SHP77 treated with DMSO at 0.1 percent for 48 hours (cell line): ENCODE measurements at regions not wholly inside any gene's neighbourhood (a gene's known extent, or its start where the extent isn't known, plus 50 kb on each side); places are given as distances from the start of the nearest gene placed in this dataset.

ENCODE experiments used
- DNase-seq: peaks from one replicate; lab custom pipeline; 2025; lab: John Stamatoyannopoulos, UW

DNA sequence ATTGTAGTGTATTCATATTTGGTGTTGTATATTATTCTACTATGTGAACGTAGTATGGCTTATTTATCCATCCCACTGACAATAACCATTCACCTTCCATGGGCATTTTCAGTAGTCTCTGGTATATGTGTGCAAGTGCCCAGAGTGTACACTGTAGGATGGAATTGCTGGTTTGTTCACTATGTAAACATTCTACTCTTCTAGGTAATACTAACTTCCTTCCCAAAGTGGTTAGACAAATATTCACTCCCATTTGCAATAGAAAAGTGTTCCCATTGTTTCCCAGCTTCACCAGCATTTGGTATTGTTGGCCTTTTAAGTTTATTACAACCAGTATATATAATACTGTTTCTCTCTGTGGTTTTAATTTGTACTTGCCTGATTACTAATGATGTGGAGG, 153.7 kb downstream of the C7orf25 start:
- DNase-seq, result no peak

DNA sequence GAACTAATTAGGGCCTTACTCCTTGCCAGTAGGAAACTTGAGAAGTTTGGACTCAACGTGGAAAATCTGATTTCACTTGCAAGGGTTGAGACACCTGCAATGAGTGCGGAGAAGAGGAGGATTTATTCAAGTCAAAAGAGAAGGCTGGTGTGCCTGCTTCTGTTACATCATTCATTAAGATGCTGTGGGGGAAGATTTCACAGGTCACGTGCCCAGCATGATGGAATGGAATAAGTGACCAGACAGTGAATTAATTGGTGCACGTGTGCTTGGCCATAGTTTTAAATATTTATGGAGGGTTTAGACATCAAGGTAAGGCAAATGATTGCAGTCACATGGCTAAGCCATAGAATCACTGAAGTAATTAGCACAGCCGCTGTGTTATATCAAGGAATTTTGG, 155.0 kb downstream of the C7orf25 start:
- DNase-seq, result no peak

DNA sequence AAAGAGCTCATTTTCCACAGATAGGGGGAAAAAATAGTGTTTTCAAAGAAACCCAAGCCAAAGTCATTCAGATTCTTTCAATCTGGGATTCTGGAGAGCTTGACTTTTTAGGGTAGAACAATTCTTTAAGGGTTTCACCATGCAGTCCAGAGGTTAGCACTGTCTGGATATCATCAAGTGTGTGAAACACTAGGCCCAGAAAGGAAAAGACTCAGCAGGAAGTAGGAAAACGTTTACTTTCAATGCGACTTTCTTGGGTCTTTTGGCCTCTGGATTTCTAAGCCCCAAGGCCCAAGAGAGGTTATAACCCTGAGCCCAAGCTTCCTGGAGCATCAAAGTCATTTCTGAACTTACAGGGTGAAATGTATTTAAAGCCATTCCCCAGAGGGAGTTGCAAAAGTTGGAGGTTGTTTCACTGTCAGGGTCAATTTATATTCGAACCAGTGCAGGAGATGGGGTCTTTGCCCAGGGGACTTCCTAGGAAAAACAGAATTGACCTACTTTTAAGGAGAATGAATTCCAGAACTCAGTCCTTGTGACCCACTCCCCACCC, 158.0 kb downstream of the C7orf25 start:
- no peak for DNase-seq

DNA sequence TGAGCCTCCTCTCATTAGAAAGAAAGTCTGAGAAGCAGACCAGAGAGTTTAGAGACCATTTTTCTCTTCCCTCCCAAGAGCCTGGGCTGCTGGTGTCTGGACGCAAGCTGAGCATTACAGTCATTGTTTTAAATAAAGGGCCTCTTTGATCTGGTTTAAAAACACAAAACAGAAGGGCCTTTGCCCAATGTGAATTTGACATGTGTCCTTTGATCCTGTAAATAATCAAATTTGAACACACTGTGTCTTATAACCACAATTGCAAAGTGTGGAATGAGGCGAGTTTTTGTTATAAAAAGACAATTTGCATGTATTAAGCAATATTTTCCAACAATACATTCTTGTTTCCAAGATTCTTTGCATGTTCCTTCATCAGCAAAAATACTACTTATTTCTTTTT, 158.5 kb downstream of the C7orf25 start:
- DNase-seq, result no peak

DNA sequence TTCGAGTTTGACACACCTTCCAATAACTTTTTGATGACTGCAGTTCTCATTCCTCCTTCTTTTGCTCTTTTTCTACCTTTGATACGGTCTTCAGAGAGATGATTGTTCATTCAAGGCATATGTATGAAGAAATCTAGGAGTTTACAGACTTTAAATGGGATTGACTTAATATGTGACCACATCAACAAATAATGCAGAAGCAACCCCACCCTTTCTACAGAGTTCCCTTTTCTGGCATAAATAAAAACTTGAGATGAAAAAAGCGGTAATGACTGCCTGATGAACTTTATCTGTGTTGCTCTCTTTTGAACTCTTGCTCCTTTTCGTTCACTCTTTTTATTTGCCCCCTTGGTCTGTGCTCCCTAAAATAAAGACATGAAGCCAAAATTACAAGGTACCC, 161.7 kb downstream of the C7orf25 start:
- no peak for DNase-seq

DNA sequence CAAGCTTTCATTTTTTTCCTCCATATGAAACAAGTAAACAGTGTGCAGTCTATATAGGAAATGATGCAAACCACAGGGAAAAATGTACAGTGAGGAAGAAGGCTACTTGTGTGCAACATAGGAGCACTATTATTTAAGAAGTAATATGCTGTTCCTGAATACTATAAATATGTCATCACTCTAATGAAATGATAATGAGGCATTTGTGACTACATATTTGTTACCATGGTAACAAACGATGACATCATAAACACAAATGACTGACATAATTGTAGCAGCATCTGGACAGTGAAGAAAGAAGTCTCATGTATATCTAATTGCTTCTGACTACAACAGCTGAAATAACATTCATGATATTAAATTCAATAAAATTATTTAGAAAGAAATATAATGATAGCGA, 164.8 kb downstream of the C7orf25 start:
- DNase-seq, result no peak

GRCh38 chr7:42746214-42746613, 165.7 kb downstream of the C7orf25 start:
- no peak for DNase-seq

DNA sequence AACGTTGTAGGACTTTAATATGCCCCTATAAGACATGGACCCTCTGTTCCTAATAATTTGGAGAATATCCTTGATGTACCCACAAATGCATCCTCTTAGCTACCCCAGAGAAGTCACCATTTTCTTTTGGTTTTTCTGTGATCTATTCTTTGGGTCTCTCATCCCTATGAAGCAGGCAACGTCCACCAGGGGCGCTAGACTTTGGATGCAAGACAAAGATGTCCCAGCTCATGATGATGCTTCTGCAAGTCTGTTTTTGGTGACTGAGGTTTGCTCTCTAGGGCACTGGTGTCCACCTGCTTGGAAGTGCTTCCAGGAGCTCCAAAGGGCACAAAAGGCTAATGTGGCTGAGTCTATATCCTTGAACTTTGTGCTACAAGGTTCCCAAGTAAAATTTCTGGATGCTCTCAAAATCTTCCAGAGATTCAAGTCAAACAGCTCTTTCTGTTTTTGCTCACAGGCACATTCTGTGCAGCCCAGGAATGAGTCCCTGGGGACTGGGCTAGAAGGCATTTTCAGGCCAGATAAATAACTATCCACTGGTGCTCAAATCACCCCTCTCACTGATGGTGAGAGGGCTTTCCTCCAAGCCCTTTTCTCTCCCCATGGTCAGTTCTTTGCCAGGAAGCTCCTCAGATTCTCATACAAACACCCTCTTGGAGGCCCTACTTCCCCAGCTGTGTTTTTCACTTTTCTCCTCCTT, 166.4 kb downstream of the C7orf25 start:
- no peak for DNase-seq

- no peak for DNase-seq
Observed at GRCh38 chr7:42744746-42745145, 167.1 kb downstream of the C7orf25 start.

DNA sequence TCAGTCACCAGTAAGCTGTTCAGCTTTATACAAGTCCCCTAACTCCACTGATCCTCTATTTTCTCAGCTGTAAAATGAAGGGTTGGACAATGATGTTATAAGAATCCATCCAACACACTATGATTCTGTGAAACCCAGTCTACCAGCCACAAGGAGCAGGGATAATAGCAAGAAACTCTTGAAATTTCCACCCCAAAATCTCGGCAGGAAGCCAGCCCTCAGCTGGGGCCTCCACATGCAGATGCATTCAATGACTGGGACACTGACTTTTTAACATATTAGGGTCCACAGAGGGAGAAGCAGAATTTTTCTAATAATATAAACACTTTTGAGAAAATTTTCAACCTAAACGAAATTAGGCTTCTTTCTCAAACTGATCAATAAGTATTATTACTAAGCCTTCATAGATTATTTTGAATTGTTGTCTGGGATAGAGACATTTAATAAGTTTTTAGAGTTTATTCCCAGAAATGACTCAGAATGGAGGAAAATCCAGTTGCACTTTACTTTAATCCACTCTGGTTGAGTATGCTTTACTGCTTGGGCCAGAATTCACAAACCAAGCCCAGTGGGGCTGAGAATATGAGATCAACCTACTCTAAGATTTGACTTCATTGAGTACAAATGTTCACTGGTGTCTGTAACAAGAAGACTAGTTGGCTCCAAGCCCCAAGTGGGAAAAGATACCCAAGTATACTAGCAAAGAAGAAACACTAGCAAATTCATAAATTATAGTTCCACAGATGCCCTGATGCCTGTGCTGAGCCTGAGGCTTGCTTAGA, 168.6 kb downstream of the C7orf25 start:
- no peak for DNase-seq

GRCh38 chr7:42742318-42742717, 169.6 kb downstream of the C7orf25 start:
- no peak for DNase-seq

DNA sequence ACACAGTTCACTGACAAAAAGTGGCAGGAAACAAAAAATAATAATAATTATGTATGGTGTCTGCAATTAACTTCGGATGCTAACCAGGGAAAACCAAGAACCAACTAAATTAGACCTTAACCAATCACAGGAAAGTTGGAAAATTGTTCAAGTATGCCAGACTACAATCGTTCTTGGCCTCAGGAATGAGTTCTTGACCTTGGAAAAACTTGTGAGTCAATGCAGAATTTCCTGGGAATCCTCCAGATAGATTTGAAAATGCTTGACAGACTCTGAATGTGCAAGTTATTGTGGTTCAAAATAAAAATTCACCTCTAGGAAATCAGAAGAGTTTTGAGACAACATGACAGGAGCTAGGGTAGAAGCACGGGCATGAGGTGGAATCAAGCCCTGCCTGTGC, 171.5 kb downstream of the C7orf25 start:
- no peak for DNase-seq

DNA sequence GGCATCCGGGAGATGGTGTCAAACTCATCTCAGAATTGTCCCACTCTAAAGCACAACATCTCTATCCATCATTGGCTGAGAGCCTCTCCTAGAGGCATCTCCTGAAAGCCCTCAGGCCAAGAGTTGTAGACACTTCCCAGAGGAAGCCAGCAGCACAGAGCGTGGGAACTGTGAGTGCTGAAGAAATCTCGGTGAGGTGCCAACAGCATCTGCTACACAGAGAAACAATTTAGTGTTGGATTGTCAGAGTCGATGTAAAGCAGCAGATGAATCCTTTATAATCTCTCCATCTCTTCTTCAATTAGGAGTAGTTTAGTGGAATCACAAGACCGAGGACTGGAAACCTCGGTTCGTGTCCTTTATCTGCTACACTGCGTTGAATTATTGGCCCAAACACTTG, 172.2 kb downstream of the C7orf25 start:
- no peak for DNase-seq

- DNase-seq, result no peak
Observed at GRCh38 chr7:42736931-42737330, 174.9 kb downstream of the C7orf25 start.

GRCh38 chr7:42735081-42735480, 176.8 kb downstream of the C7orf25 start:
- no peak for DNase-seq

DNA sequence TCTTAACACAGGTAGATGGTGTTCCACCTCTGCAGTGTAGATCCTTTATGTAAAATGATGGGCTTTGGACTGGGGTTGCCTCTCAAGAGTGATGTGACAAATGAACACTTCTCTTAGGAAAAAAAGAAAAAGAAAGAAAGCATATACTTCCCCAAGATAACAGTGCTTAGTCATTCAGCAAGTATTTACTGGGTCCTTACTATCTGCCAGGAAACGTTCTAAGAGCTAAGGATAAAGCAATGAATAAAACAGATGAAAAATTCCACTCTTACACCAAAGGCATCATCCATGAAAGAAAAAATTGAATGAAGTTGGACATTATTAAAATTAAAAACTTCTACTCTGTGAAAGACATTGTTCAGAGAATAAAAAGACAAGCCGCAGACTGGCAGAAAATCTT, 177.3 kb downstream of the C7orf25 start:
- no peak for DNase-seq

GRCh38 chr7:42733040-42733439, 178.8 kb downstream of the C7orf25 start:
- DNase-seq, result no peak

DNA sequence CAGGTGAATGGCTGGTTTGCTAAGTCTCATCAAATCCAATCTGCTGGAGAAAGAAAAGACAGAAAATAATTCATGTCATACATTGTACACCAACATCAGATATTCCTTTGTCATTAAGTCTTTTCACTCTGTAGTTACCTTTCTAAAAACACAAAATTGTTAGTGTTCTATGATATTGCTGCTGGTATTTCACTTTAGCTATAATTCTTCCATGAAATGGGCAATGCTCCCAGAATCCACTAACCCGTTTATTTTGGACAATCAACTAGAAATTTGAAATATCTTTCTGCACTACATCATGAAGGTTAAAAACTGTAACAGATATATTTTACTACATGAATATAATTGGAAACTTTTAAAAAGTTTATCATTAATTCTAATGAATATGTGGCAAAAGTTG, 181.3 kb downstream of the C7orf25 start:
- no peak for DNase-seq

DNA sequence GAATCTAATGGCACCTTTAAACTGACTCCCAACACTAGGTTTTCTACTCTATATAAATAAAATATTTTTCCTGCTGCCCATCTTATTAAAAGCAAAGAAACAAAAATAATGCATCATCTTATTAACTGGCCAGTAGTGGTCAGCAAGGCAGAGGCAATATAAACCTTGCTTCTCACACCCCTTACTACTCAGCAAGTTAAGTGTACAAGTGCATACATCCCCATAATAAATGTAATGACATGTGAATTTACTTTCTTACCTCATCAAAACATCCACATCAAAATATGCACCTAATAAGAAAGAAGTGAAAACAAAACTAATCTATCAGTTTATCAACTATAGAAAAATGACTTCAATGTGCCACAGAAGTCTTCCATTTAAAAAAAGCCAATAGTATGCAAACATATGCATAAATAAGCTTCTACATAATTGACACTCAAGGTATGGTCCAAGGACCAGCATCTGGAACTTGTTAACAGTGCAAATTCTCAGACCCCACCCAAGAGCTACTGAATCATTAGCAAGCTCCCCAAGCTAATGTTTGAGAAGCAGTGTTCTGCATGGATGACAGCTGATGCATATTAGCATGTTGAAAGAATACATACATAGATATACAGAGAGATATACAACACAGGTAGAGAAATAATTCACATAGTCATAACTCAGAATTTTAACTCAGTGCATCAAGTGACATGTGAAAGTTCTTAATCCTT, 182.7 kb downstream of the C7orf25 start:
- DNase-seq, result no peak

- DNase-seq, result no peak
Observed at GRCh38 chr7:42727451-42727850, 184.4 kb downstream of the C7orf25 start.

DNA sequence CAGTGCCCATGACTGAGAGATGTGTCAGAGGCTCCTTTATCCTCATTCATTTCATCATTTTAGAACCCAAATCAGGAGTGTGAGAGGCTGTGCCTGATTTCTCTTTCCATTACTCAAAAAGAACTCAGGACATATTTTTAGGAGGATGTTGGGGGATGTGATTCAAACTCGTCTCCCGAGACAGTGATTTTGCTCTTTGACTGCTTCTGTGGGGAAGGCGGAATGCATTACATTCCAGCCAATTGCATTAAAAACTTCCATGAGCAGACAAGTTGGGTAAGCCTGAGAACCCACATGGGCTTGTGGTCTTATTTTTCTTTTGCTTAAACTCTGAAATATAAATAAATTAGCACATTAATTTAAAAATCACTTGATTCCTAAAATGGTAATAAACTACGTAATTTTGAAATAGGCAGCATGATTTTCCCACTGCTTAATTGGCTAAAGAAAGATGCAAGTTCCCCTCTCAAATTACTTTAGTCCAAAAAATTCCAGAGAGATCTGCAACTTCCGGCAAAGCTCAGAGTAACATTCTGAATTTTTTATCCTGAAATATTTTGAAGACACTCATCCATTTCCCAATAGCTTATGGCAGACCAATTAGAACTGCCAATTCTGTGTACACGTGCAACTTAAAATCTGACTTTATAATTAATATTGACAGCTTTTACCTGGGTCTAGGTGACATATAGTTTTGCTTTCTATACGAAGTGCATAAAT, 185.6 kb downstream of the C7orf25 start:
- no peak for DNase-seq

DNA sequence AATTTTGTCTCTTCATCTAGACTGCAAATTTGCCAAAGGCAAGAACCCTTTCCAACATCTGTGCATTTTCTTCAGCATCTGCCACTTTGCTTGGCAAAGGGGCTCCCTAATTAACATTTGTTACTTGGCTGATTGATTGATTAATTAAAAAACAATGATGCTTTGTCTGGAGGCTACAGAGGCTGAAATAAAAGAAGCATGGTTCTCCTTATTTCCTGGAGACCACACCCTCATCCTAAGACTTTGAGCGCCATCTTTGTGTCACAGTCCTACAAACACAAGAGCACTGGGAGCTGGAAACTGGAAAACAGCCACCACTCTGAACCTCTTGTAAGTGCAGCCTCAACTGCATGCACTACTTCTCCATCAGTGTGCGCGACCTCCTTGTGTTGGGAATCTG, 189.2 kb downstream of the C7orf25 start:
- no peak for DNase-seq
